GM18507 (cell line): ENCODE measurements at regions not wholly inside any gene's neighbourhood (a gene's known extent, or its start where the extent isn't known, plus 50 kb on each side); places are given as distances from the start of the nearest gene placed in this dataset.
"Not testable (repeated sequence)": the region's sequence is repeated elsewhere in the genome, so short reads cannot be mapped to it uniquely, and the experiment has no call there.

ENCODE experiments used
- DNase-seq: peaks from one replicate; pipeline ENCODE4 v3.0.0; 2011; ENCODE audit warnings: low read depth; ENCODE audit not compliant: insufficient read length; ENCODE audit errors: extremely low spot score
- FAIRE-seq: peaks from 2 replicates; lab custom pipeline; 2011; peaks lifted over from hg19 to GRCh38; lab: Jason Lieb, UNC

GRCh38 chr4:100907465-100908454, 389.9 kb upstream of the EMCN start:
- DNase-seq (no peak), FAIRE-seq (no peak)

DNA sequence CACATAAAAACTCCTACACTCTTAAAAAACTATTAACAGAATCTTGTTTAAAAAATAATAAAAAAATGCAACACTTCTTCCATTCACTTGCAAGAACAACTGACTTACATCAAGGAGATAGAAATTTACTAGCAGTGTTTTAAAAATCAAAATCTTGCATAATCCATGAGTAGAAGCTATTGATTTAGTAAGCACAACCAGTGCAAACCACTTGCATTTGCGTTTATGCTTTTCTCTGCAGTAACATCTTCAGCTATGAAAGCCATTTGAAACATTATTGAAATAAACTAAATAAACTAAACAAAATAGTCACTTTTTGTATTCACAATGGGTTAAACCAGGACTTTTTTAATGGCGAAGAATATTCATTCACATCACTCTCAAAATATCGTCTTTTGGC, 389.2 kb upstream of the EMCN start:
- DNase-seq (no peak), FAIRE-seq (no peak)

DNA sequence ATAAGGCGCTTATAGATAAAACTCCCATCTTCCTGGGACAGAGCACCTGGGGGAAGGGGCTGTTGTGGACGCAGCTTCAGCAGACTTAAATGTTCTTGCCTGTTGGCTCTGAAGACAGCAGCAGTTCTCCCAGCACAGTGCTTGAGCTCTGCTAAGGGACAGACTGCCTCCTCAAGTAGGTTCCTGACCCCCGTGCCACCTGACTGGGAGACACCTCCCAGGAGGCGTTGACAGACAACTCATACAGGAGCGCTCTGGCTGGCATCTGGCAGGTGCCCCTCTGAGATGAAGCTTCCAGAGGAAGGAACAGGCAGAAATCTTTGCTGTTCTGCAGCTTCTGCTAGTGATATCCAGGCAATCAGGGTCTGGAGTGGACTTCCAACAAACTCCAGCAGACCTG, 383.1 kb upstream of the EMCN start:
- not testable (repeated sequence) for DNase-seq, FAIRE-seq

DNA sequence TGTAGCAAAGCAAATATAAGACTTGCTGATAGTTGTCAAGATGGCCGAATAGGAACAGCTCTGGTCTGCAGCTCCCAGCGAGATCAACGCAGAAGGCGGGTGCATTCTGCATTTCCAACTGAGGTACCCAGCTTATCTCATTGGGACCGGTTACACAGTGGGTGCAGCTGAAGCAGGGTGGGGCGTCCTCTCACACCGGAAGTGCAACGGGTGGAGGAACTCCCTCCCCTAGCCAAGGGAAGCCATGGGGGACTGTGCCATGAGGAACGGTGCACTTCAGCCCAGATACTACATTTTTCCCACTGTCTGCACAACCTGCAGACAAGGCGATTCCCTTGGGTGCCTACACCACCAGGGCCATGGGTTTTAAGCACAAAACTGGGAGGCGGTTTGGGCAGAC, 382.3 kb upstream of the EMCN start:
- DNase-seq = no peak
- FAIRE-seq = no peak

DNA sequence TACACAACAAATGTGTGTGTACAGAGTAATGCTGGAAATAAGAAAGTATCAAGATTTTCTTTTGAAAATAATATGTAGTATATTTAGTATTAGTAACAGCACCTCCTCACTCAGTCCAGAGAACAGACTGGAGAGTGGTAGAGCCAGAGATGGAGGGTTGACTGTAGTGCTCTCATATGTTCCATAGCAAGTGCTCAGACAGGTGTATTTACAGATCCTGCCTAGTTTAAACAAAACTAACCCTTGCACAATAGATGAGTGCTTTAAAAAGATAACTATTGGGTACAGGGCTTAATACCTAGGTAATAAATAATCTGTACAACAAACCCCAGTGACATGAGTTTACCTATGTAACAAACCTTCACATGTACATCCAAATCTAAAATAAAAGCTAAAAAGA, 381.0 kb upstream of the EMCN start:
- FAIRE-seq = no peak
- no peak for DNase-seq

DNA sequence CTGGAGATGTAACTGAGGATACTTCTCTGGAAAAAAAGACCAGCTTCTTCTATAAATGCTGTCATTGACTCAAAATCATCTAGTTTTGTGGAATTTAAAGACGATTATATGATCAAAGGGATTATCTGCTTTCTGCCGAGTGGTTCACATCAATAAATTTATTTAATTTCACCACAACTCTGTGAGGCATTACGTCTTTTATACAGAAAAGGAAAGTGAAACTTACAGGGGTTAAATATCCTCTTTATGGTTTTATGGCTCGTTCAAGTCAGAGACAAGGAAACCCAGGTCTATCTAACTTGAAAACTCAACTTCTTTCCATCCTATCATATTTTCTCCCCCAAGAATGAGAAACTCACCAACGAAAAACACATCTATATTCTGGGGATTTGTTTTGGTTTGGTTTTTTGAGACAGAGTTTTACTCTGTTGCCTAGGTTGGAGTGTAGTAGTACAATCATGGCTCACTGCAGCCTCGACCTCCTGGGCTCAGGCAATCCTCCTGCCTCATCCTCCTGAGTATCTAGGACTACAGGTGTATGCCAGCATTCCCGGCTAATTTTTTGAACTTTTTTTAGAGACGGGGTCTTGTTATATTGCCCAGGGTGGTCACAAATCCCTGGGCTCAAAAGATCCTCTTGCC, 377.9 kb upstream of the EMCN start:
- DNase-seq (no peak), FAIRE-seq (peak; percentile 72)

GRCh38 chr4:100894339-100894870, 376.6 kb upstream of the EMCN start:
- DNase-seq (no peak), FAIRE-seq (no peak)

GRCh38 chr4:100891808-100892207, 374.0 kb upstream of the EMCN start:
- no peak for FAIRE-seq
- no peak for DNase-seq

- DNase-seq (no peak), FAIRE-seq (no peak)
These were observed 372.1 kb upstream of the EMCN start for GRCh38 chr4:100889898-100890297.

GRCh38 chr4:100889401-100889800, 371.6 kb upstream of the EMCN start:
- no peak for DNase-seq
- FAIRE-seq = no peak

GRCh38 chr4:100882661-100883060, 364.8 kb upstream of the EMCN start:
- DNase-seq = no peak

DNA sequence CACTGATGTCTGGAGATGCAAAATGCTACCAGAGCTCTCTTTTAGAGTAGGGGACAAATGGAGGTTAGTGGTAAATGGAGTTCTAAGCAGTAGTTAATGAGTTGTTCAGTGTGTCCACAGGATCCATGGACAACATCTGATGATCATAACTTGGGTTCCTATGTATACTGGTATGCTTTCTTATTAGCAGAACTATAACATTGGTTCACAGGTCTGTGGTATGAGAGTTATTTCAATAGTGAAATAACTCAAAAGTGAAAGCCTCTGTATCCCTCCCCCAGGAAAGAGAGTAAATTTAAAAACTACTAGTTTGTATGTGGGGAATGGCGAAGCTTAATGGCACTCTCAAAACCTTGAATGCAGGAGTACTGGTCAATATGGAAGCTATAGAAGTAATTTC, 363.5 kb upstream of the EMCN start:
- DNase-seq (no peak), FAIRE-seq (no peak)

More at GRCh38 chr4:100882661-100883060, 364.8 kb upstream of the EMCN start:
- FAIRE-seq = no peak

GRCh38 chr4:100880011-100880410, 362.2 kb upstream of the EMCN start:
- FAIRE-seq = no peak
- DNase-seq = no peak

DNA sequence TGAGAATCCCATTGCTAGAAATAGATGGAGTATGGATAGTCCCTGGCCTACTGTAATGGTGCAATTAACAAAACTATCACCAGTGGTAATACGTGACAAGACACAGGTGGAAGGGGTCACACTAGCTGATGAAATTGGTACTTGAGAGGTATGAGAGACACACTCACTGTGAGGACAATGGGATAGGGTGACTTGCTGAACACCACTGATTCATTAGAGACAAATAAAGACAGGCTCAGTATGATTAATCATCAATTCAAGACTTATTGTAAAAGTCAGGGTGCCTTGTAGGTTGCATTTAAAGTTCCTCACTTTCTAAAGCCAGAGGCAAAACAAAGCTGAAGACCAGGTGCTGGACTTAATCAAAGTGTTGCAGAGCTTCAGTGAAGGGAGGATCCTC, 361.6 kb upstream of the EMCN start:
- FAIRE-seq = no peak
- no peak for DNase-seq

GRCh38 chr4:100876546-100876945, 358.7 kb upstream of the EMCN start:
- DNase-seq = no peak
- FAIRE-seq = no peak

GRCh38 chr4:100875296-100876068, 357.7 kb upstream of the EMCN start:
- DNase-seq (no peak), FAIRE-seq (no peak)

DNA sequence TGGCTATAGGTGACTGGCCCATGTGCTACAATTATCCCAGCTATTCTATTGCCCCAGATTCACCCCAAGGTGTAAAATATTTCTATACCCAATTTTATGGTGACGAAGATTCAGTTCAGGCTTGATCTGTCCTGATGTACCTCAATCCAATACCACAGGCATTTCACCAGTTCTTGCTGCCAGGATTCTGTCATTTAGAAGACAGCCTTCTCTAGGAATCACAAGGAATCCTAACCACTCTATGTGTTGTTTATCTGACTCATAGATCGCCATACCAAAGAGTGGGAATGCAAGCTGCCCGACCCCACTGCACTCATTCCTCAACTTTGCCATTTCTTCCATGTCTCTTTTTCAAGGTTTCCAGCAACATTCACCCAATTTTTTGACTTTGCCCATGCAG, 355.0 kb upstream of the EMCN start:
- DNase-seq (no peak), FAIRE-seq (no peak)

- no peak for FAIRE-seq
These were observed 353.3 kb upstream of the EMCN start for GRCh38 chr4:100870940-100871772.

GRCh38 chr4:100869276-100869675, 351.5 kb upstream of the EMCN start:
- no peak for FAIRE-seq

More at GRCh38 chr4:100870940-100871772, 353.3 kb upstream of the EMCN start:
- no peak for DNase-seq

More at GRCh38 chr4:100869276-100869675, 351.5 kb upstream of the EMCN start:
- no peak for DNase-seq
